Activated naive CD4-positive, alpha-beta T cell (primary cell): ENCODE measurements at regions not wholly inside any gene's neighbourhood (a gene's known extent, or its start where the extent isn't known, plus 50 kb on each side); places are given as distances from the start of the nearest gene placed in this dataset.
"Not testable (repeated sequence)": the region's sequence is repeated elsewhere in the genome, so short reads cannot be mapped to it uniquely, and the experiment has no call there.

Experiments used
- DNase-seq, 4 experiments: peaks; one replicate each; lab custom pipeline; 2025; lab: John Stamatoyannopoulos, UW

DNA sequence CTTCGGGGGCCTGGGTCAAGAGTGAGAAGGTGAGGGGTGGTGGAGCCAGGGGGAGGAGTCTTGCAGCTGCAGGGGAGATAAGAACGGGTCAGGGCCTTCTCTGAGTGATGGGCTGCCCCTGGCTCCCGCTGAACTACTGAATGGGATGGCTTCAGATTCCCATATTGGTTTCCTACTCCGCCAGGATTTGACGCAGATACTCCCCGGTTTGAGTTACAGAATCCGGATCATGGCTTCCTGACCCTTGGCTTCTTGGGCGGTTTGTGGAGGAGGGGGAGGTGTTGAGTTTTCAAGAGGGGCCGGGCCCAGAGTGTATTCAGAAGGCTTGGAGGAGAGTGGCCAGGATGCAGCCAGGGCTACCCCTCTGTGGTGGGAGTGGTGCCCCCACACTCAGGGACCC is 119.9 kb upstream of the ATP2B2 start:
- no peak for DNase-seq

- DNase-seq = no peak
These were observed 122.6 kb upstream of the ATP2B2 start for GRCh38 chr3:10627884-10628572.

GRCh38 chr3:10628891-10629670 is 123.7 kb upstream of the ATP2B2 start:
- DNase-seq = no peak

DNA sequence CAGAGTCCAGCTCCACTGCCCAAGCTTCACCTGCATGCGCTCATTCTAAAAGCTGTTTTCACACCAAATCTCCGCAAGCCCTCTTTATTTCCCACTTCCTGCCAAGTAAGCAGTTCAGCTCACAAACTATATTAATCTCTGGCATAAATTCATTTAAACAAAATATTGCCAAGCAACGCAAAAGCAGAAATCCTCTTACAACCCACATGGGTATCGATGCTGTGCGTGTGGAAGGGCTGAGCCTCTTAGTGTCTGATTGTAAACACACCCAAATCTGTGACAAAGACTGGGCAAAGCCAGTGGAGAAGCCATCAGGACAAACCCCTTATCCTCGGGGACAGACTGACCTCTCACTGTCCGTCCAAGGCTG is 124.3 kb upstream of the ATP2B2 start:
- no peak for DNase-seq

- no peak for DNase-seq
These were observed 125.8 kb upstream of the ATP2B2 start for GRCh38 chr3:10631224-10631623.

DNA sequence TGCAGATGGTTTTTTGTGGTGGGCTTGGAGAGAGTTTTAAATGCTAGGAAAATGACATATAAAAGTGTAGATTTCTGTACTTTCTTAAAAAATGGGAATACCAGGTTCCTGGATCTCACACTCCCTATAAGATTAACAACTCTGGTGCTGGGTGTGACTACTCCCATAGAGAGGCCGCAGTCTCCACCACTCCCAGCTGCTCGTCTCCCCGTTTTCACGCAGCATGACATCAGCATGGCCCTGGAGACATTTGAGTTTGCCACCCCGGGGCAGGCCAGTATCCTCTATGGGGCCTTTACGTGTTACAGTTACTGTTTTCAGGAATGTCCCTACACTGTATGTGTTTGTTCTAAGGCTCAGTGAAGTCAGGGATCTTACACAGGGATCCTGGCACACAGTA is 126.7 kb upstream of the ATP2B2 start:
- DNase-seq = no peak

- DNase-seq = no peak
These were observed 127.4 kb upstream of the ATP2B2 start for GRCh38 chr3:10632741-10633140.

DNA sequence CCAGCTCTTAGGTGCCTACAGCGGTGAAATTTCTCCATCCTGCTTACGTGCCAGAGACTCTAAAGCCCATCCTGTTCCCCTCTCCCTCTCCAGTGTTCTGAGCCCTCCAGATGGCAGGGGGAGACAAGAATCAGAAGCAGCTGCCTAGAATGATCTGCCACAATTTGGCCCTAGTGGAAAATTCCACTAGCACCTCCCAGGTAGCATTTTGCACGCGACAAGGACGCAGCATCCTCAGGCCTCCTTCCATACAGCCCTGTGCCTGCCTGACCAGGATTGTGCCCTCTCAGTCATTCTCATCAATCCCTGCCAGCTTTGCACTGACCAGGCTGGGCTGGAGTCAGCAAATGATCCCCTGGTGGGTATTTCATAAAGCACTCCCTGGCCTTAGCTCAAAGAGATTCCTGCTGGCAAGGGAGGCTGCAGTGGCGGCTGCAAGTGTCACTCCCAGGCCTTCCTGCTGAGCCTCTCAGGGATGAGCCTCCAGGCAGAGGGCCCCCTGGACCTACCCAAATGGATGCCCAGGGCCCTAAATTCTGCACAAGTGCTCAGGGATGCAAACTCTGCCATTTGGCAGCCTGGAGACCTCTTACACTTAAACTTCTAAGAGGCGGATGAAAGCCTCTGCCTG is 130.2 kb upstream of the ATP2B2 start:
- DNase-seq = no peak

DNA sequence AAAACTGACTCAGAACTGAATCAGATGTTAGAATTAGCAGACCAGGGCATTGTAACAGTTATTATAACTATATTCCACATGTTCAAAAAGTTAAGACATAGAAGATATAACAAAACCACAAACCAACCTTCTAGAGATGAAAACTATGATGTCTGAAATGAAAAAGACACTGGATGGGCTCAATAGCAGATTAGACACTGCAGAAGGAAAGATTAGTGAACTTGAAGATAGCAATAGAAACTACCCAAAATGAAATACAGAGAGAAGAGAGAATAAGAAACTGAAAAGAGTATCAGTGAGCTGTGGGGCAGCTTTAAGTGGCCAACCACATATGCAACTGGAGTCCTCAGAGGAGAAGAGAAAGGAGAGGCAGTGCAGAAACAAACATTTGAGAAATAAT is 132.0 kb upstream of the ATP2B2 start:
- no peak for DNase-seq

DNA sequence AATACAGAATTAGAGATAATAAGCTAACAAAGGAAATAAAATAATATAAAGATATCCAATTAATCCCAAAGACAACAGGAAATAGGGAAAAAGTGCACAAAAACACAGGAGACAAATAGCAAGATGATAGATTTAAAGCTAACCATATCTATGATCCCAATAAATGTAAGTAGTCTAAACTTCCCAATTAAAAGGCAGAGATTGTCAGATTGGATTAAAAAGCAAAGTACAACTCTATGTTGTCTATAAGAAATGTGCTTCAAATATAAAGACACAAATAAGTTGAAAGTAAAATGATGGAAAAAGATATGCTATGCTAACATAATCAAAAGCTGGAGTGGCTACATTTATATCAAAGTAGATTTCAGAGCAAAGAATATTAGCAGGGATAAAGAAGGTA is 133.1 kb upstream of the ATP2B2 start:
- DNase-seq = no peak

DNA sequence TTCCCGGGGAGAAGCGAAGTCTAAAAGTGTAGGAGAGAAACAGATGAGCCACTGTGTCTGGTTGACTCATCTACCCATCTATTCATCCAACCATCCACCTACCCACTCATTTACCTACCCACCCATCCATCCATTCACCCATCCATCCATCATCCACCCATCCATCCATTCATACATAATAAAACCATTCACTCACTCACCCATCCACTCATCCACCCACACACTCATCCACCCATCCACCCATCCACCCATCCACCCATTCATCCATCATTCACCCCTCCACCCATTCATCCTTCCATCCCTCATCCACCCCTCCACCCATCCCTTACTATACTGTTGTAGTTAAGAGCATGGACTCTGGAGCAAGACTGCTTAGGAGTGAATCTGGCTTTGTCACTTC is 136.4 kb upstream of the ATP2B2 start:
- DNase-seq = no peak

DNA sequence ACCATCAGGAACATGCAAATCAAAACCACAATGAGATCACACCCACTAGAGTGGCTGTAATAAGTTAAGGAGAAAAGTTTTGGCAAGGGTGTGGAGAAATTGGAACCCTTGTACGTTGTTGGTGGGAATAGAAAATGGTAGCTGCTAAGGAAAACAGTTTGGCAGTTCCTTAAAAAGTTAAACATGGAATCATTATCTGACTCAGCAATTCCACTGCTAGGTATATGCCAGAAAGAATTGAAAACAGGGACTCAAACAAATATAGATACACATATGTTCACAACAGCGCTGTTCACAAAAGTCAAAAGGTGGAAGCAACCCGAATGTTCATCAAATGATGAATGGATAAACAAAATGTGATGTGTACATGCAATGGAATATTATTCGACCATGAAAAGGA is 138.8 kb upstream of the ATP2B2 start:
- DNase-seq = no peak

DNA sequence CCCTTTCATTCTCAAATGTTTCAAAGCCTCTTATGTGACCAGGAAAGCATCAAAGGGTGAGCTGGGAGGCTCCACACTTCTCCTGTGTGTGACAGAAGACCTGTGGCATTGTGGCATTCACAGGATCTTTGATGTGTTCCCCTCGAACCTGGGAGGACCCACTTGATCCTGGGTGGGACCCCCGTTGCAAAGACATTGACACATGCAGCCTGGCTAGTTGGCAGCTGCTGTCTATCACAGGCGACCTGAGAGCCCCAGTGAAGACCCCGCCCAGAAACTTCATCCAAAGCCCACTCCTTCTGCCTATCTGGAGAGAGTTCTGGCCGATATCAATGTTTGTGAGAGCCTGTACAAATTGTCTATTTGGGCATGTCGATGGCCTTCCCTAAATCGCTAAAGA is 140.4 kb upstream of the ATP2B2 start:
- no peak for DNase-seq

- DNase-seq = no peak
These were observed 141.3 kb upstream of the ATP2B2 start for GRCh38 chr3:10646531-10647335.

- DNase-seq = no peak
These were observed 142.0 kb upstream of the ATP2B2 start for GRCh38 chr3:10647376-10647775.

GRCh38 chr3:10648181-10648580 is 142.8 kb upstream of the ATP2B2 start:
- DNase-seq = no peak

GRCh38 chr3:10649463-10649862 is 144.1 kb upstream of the ATP2B2 start:
- DNase-seq = not testable (repeated sequence)

- DNase-seq = no peak
These were observed 146.1 kb upstream of the ATP2B2 start for GRCh38 chr3:10651506-10651905.

- DNase-seq = no peak
These were observed 147.9 kb upstream of the ATP2B2 start for GRCh38 chr3:10653241-10653640.

GRCh38 chr3:10653866-10654611 is 148.7 kb upstream of the ATP2B2 start:
- no peak for DNase-seq

- no peak for DNase-seq
These were observed 149.7 kb upstream of the ATP2B2 start for GRCh38 chr3:10655105-10655504.

GRCh38 chr3:10657339-10657738 is 152.0 kb upstream of the ATP2B2 start:
- DNase-seq = not testable (repeated sequence)
